GM12892 (cell line): ENCODE measurements at regions not wholly inside any gene's neighbourhood (a gene's known extent, or its start where the extent isn't known, plus 50 kb on each side); places are given as distances from the start of the nearest gene placed in this dataset.

Source experiments
- POLR2A ChIP-seq: IDR thresholded peaks from 2 replicates; pipeline ENCODE4 v1.6.1; 2011; ENCODE audit warnings: low read depth, low read length, control low read depth
- POLR2AphosphoS5 ChIP-seq: IDR thresholded peaks from 2 replicates; pipeline ENCODE4 v1.6.1; 2011; ENCODE audit warnings: low read depth, low read length, control low read depth

- TF ChIP-seq POLR2A (no peak), POLR2AphosphoS5 (no peak)
These were observed 114.7 kb upstream of the LNX1 start for GRCh38 chr4:53705972-53706371.
